SU-DHL-6 (cell line): ENCODE measurements at regions not wholly inside any gene's neighbourhood (a gene's known extent, or its start where the extent isn't known, plus 50 kb on each side); places are given as distances from the start of the nearest gene placed in this dataset.

Source experiments
- H2AFZ ChIP-seq: fragments of 200-600 bp; sonication (generic); 2 replicates; pipeline ENCODE4 v1.6.1; 2014; ENCODE audit warnings: low read depth, mild to moderate bottlenecking, moderate library complexity, mixed read lengths, antibody characterized with exemption, low read length; ENCODE audit not compliant: severe bottlenecking
- H3F3A ChIP-seq: fragments of 200-600 bp; shearing (Covaris generic); 2 replicates; pipeline ENCODE4 v1.6.0; 2016; ENCODE audit warnings: antibody characterized with exemption, mild to moderate bottlenecking; ENCODE audit not compliant: insufficient read depth
- H3K27ac ChIP-seq: fragments of 200-600 bp; sonication (generic); 2 replicates; pipeline ENCODE4 v1.5.1; 2016; ENCODE audit warnings: low read depth, mild to moderate bottlenecking, low read length, moderate library complexity, mixed read lengths
- H3K27me3 ChIP-seq: fragments of 200-600 bp; sonication (generic), shearing (Covaris generic); 2 replicates; pipeline ENCODE4 v1.6.0; 2014; ENCODE audit warnings: mild to moderate bottlenecking, low read length
- H3K36me3 ChIP-seq: fragments of 200-600 bp; sonication (generic); 2 replicates; pipeline ENCODE4 v1.6.1; 2014; ENCODE audit warnings: mild to moderate bottlenecking, low read length, mixed read lengths
- H3K4me2 ChIP-seq: fragments of 300-600, 200-600 bp; shearing (Covaris generic), sonication (generic); 2 replicates; pipeline ENCODE4 v1.6.0; 2014; ENCODE audit warnings: low read length, low read depth, mild to moderate bottlenecking; ENCODE audit not compliant: poor library complexity, severe bottlenecking
- H3K4me3 ChIP-seq: fragments of 200-600 bp; sonication (generic); 2 replicates; pipeline ENCODE4 v1.5.1; 2014; ENCODE audit warnings: antibody characterized with exemption, low read length, mild to moderate bottlenecking, mixed read lengths; ENCODE audit not compliant: insufficient read depth, poor library complexity, severe bottlenecking
- H3K79me2 ChIP-seq: fragments of 200-600 bp; sonication (generic); 2 replicates; pipeline ENCODE4 v1.6.1; 2014; ENCODE audit warnings: mild to moderate bottlenecking, low read length, moderate library complexity; ENCODE audit not compliant: insufficient read depth
- H3K9ac ChIP-seq: fragments of 200-600 bp; sonication (generic); 2 replicates; pipeline ENCODE4 v1.7.0; 2014; ENCODE audit warnings: mild to moderate bottlenecking, low read length
- H3K9me2 ChIP-seq: fragments of 200-600 bp; sonication (generic); replicated peaks from 2 replicates; pipeline ENCODE4 v1.6.1; 2014; ENCODE audit warnings: low read length; ENCODE audit not compliant: insufficient read depth
- H3K9me3 ChIP-seq: fragments of 200-600 bp; sonication (generic); 2 replicates; pipeline ENCODE4 v1.6.1; 2014; ENCODE audit warnings: low read length, mixed read lengths; ENCODE audit not compliant: insufficient read depth
- H4K20me1 ChIP-seq: fragments of 200-600 bp; sonication (generic); 2 replicates; pipeline ENCODE4 v1.6.1; 2014; ENCODE audit warnings: low read depth, mild to moderate bottlenecking, antibody characterized with exemption, low read length, moderate library complexity, mixed read lengths
- CTCF ChIP-seq: fragments of 200-600 bp; sonication (generic); IDR thresholded peaks from one replicate; pipeline ENCODE4 v1.5.1; 2017; ENCODE audit warnings: antibody characterized with exemption, mild to moderate bottlenecking, low read length, moderate library complexity; ENCODE audit not compliant: insufficient read depth, poor library complexity, severe bottlenecking
- EZH2phosphoT487 ChIP-seq: fragments of 200-600 bp; sonication (generic), shearing (Covaris generic); conservative IDR thresholded peaks from 2 replicates; pipeline ENCODE4 v1.6.1; 2018; ENCODE audit warnings: mild to moderate bottlenecking, antibody characterized with exemption, low read length, moderate library complexity, mixed read lengths

- Histone ChIP-seq H3K27me3 (no peaks in the 10 kb centered on the region), H4K20me1 (no peaks in the 10 kb centered on the region), H3K9ac (no peak overlapping the region), H3F3A (no peaks in the 10 kb centered on the region), H3K36me3 (no peaks in the 10 kb centered on the region), H3K9me3 (no peaks in the 10 kb centered on the region), H3K27ac (no peak overlapping the region), H3K4me3 (no peak overlapping the region), H3K79me2 (no peaks in the 10 kb centered on the region), H2AFZ (no peak overlapping the region), H3K4me2 (no peak overlapping the region), H3K9me2 (no peaks in the 10 kb centered on the region)
- TF ChIP-seq EZH2phosphoT487 = no peak
- TF ChIP-seq CTCF = no peak
These were observed 641.1 kb upstream of the CFAP20DC start for GRCh38 chr3:59690886-59691285.

DNA sequence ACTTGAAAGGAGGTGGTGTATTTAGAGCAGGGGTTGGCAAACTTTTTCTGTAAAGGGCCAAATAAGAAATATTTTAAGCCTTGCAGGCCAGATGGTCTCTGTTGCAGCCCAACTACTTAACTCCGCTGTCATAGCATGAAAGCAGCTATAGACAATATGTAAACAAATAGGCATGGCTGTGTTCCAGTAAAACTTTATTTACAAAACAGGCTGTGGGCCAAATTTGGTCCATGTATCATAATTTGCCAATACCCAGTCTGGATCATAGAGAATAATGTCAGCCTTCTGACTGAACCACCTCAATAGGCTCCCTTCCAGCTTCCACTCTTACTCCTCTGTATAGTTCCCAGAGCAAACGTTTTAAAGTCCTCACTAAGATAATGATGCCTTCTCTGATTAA lies 638.8 kb upstream of the CFAP20DC start:
- Histone ChIP-seq H3K9me3 (no peaks in the 10 kb centered on the region), H4K20me1 (no peaks in the 10 kb centered on the region), H3K27ac (no peak overlapping the region), H3K79me2 (no peaks in the 10 kb centered on the region), H3K9me2 (no peaks in the 10 kb centered on the region), H2AFZ (no peak overlapping the region), H3F3A (no peaks in the 10 kb centered on the region), H3K27me3 (no peaks in the 10 kb centered on the region), H3K4me2 (no peak overlapping the region), H3K36me3 (no peaks in the 10 kb centered on the region), H3K4me3 (no peak overlapping the region), H3K9ac (no peak overlapping the region)
- TF ChIP-seq EZH2phosphoT487 (no peak), CTCF (no peak)

- Histone ChIP-seq H3K9ac (no peak overlapping the region), H3K4me2 (no peak overlapping the region), H3K79me2 (no peaks in the 10 kb centered on the region), H3K27me3 (no peaks in the 10 kb centered on the region), H4K20me1 (no peaks in the 10 kb centered on the region), H3K9me2 (no peaks in the 10 kb centered on the region), H2AFZ (no peak overlapping the region), H3K27ac (no peak overlapping the region), H3F3A (no peaks in the 10 kb centered on the region), H3K9me3 (no peaks in the 10 kb centered on the region), H3K4me3 (no peak overlapping the region), H3K36me3 (no peaks in the 10 kb centered on the region)
- no peak for TF ChIP-seq CTCF
- TF ChIP-seq EZH2phosphoT487 = no peak
These were observed 635.6 kb upstream of the CFAP20DC start for GRCh38 chr3:59685432-59685831.

- Histone ChIP-seq H3K27me3 (no peaks in the 10 kb centered on the region), H4K20me1 (no peaks in the 10 kb centered on the region), H3F3A (no peaks in the 10 kb centered on the region), H3K36me3 (no peaks in the 10 kb centered on the region), H3K9me2 (no peaks in the 10 kb centered on the region), H3K79me2 (no peaks in the 10 kb centered on the region), H3K4me2 (no peak overlapping the region), H3K27ac (no peak overlapping the region), H3K4me3 (no peak overlapping the region), H3K9ac (no peak overlapping the region), H3K9me3 (no peaks in the 10 kb centered on the region), H2AFZ (no peak overlapping the region)
- TF ChIP-seq CTCF = no peak
- TF ChIP-seq EZH2phosphoT487 = no peak
These were observed 634.9 kb upstream of the CFAP20DC start for GRCh38 chr3:59684766-59685165.
